Esophagus muscularis mucosa (tissue), 4 donors: ENCODE measurements at regions not wholly inside any gene's neighbourhood (a gene's known extent, or its start where the extent isn't known, plus 50 kb on each side); places are given as distances from the start of the nearest gene placed in this dataset.

Source experiments
- EP300 ChIP-seq: sonication (generic); formaldehyde crosslinking; IDR thresholded peaks from one replicate; pipeline ENCODE4 v1.6.1; 2017; ENCODE audit warnings: antibody characterized with exemption
- POLR2A ChIP-seq: fragments of 450-650 bp; IDR thresholded peaks from one replicate; pipeline ENCODE4 v1.6.1; 2017; ENCODE audit warnings: antibody characterized with exemption, moderate library complexity, mild to moderate bottlenecking, low read depth
- TF ChIP-seq, protein P1 (sequence below), 3 experiments: fragments of 200-600 bp in 2 of 3; fragments of 450-650 bp in 1 of 3; sonication (generic) in 2 of 3; IDR thresholded peaks; one replicate each; pipeline ENCODE4 v1.5.1; 2017 to 2019; ENCODE audit warnings: antibody characterized with exemption in 3 of 3, mild to moderate bottlenecking in 2 of 3, moderate library complexity in 1 of 3

GRCh38 chr3:18119866-18120265 lies 305.3 kb downstream of the SATB1 start:
- TF ChIP-seq POLR2A (no peak), EP300 (no peak)
- TF ChIP-seq, protein P1, sequence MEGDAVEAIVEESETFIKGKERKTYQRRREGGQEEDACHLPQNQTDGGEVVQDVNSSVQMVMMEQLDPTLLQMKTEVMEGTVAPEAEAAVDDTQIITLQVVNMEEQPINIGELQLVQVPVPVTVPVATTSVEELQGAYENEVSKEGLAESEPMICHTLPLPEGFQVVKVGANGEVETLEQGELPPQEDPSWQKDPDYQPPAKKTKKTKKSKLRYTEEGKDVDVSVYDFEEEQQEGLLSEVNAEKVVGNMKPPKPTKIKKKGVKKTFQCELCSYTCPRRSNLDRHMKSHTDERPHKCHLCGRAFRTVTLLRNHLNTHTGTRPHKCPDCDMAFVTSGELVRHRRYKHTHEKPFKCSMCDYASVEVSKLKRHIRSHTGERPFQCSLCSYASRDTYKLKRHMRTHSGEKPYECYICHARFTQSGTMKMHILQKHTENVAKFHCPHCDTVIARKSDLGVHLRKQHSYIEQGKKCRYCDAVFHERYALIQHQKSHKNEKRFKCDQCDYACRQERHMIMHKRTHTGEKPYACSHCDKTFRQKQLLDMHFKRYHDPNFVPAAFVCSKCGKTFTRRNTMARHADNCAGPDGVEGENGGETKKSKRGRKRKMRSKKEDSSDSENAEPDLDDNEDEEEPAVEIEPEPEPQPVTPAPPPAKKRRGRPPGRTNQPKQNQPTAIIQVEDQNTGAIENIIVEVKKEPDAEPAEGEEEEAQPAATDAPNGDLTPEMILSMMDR (IDR thresholded peaks at IDR 0.05): no peak
